ENCODE measurements at regions not wholly inside any gene's neighbourhood (a gene's known extent, or its start where the extent isn't known, plus 50 kb on each side); places are given as distances from the start of the nearest gene placed in this dataset.
"Not testable (repeated sequence)": the region's sequence is repeated elsewhere in the genome, so short reads cannot be mapped to it uniquely, and the experiment has no call there.

DNA sequence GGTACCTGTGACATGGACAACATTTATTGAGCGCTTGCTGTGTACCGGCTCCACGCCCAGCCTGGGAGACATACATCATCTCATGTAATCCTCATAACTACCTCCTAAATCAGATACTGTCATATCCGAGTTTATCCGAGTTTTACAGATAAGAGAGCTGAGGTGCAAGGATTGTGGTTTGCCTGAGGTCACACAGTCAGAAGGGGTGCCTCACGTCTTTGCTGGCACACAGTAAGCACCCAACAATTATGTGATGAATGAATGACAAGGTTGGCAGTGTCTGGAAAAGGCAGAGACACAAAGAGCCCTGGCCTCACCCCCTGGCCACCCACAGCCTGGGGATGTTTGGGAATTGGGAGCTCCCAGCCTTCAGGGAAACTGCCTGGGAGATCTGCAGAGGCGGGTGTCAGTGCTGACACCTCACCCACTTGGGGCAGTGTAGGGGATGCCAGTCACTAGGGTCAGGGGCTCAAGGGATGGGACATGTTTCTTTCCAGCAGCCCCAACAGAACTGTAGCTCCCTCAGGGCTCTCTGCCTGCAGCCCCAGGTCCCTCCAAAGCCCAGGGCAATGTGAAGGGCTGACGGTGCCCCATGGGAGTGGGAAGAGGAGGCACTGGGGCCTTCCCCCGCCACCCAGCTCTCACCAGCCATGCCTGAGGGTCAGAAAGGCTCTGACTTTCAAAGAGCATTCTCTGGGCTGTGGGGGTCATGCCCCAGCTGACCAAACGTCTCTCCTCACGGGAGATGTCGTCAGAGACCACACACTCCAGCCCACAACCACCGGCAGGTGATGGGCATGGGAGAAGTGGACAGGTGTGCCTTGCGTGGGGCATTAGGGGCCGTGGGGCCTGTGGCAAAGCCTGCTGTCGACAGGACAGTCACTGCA, 157.5 kb downstream of the ZFP36L2 start:
- DNase-seq: no peak

DNA sequence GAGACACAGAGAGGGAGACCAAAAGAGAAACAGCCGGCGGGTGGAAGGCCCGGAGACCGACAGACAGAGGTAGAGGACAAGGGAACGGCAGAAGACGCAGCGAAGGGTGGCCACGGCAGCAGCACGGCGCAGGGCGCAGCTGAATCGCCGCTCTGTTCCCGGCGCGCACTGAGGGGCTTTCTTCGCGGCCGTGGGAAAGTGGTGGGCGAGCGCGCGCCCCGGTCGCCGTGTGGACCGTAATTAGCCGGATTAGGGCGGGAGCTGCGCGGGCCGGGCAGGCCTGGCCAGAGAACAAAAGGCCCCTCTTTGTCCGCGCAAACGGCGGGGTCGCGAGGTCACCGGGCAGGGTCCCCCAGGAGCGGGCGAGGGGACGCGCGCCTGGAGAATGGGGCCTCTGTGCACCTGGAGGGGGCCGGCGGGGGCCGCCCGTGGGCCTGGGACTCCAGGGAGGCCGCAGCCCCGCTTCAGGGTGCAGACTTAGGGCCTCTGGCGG, 158.3 kb downstream of the ZFP36L2 start:
- no peak for DNase-seq

DNA sequence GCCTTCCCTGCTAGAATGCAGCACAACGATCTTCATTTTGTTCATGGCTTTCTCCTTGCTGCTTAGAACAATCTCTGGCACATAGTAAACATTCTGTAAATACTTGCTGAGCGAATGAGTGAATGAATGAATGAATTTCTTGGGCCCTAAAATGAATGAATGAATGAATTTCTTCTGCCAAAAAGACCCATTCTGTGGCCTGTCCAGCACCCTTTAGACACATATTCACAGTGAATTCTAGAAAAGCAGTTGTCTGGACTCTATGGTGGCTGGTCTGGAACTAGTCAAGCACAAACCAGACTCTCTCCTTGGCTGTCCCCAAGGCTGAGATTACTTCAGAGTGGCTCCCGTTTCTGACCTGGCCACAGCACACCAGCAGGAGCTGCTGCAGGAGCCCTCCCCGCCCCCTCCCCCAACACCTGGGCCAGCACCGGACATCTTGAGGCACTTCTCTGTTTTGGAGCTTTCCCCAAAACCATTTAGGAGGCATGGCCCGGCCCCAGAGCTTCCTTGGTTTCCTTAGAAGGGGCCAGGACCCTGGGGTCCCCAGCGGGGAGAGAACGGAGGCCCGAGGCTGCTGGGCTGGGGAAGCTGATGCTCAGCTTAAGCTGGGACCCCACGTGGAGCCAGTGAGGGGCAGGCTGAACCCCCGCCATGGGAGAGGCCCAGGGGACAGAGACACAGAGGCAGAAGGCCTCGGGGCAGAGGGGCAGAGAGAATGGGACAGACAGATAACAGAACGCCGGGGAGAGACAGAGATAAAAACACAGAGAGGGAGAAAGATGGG, 159.0 kb downstream of the ZFP36L2 start:
- no peak for DNase-seq

DNA sequence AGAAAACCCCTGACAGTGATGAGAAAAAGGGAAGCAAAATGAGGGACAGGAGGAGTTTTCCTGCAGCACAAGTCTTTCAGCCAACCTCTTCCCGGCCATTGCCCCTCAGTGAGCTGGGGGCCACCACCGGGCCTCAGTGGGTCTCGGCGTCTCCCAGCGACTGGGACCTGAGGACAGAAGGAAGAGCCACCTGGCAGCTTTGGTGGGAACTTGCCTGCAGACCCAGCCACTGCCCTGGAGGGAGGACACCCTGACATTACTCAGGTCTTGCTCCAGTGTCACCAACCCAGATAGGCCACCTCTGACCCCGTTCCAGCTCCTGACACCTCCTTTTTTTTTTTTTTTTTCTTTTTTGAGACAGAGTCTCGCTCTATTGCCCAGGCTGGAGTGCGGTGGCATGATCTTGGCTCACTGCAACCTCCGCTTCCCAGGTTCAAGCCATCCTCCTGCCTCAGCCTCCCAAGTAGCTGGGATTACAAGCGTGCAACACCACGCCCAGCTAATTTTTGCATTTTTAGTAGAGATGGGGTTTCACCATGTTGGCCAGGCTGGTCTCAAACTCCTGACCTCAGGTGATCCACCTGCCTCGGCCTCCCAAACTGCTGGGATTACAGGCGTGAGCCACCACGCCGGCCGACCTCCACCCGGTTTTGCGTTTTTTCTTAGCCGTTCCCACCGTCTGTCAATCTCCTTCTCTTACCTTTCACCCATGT, 159.7 kb downstream of the ZFP36L2 start:
- not testable (repeated sequence) for DNase-seq

DNA sequence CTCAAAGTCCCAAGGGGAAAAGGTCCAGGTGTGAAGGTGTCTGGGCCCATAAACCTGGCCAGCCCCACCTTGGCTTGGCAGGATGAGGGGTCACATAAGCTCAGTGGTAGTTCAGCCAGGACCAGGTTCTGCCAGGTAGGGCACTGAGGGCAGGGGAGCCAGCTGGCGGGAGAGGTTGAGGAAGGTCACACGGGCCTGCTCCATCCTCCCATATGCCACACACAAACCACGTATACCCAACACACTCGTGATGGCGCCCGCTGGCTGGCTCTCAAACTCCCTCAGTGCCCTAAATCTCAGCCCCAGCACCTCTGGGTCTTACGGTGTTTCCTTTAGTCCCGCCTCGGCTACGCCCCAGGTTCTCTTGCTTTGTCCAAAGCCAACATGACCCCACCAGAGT, 160.5 kb downstream of the ZFP36L2 start:
- DNase-seq: no peak

DNA sequence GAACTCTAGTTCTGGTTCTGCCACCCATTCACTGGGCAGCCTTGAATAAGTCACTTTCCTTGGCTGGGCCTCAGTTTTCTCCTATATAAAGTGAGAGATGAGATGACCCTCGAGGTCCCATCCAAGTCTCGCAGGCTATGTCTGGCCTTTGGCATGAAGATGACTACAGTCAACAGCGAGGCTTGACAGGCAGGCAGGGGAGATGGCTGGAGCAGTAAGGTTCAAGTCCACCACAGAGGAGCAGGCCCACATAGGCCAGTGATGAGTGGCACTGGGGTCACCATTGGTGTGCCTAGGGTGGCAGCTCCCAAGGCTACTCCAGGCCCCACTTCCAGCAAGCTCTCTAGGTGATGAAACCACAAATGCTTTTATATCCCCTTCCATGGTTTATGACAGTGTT, 161.4 kb downstream of the ZFP36L2 start:
- no peak for DNase-seq

DNA sequence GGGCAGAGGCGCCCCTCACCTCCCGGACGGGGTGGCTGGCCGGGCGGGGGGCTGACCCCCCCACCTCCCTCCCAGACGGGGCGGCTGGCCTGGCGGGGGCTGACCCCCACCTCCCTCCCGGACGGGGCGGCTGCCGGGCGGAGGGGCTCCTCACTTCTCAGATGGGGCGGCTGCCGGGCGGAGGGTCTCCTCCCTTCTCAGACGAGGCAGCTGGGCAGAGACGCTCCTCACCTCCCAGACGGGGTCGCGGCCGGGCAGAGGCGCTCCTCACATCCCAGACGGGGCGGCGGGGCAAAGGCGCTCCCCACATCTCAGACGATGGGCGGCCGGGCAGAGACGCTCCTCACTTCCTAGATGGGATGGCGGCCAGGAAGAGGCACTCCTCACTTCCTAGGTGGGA, 163.3 kb downstream of the ZFP36L2 start:
- not testable (repeated sequence) for DNase-seq

DNA sequence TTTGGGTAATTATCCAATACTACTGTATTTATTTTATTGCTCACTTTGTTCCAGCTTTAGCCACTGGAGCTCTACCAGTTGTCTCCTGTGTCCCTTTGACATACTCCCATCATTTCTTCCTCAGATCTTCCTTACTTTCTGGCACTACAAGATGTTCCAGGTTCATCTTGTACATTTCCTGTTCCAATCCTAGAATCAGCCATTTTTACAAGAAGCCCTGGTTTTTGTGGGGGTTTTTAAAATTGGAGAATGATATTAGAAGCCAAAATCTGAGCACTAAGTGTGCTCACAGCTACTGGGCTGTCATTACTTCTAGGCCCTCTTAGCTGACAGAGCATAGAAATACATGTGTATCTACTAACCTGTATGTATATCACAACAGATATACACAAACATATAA, 164.3 kb downstream of the ZFP36L2 start:
- no peak for DNase-seq

DNA sequence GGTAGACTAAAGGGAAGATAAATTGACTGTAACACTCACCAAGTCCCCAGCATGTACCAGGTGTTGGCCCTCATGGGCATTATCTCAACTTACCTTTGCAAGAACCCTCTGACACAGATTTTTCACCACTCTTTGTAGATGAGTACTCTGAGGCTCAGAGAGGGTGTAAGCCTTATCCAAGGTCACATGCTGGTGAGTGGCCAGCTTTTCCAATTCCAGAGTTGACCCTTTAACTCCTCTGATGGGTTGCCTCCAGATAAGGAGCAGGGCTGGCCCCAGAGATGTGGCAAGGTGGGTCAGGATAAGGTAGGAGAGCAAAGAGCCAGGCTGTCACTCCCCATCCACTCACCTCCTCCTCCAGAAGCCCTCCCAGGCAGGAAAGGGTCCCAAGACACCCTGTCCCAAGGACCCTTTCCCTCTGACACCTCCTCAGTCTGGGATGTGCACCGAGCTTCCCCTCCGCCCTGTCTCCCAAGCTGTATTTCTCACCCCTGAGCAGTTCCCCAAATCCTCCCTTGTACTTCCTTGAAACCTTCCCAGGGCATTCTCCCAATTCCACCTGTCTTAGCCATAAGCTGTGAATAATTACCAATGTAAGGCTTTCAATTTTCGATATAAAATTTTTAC, 165.9 kb downstream of the ZFP36L2 start:
- no peak for DNase-seq

DNA sequence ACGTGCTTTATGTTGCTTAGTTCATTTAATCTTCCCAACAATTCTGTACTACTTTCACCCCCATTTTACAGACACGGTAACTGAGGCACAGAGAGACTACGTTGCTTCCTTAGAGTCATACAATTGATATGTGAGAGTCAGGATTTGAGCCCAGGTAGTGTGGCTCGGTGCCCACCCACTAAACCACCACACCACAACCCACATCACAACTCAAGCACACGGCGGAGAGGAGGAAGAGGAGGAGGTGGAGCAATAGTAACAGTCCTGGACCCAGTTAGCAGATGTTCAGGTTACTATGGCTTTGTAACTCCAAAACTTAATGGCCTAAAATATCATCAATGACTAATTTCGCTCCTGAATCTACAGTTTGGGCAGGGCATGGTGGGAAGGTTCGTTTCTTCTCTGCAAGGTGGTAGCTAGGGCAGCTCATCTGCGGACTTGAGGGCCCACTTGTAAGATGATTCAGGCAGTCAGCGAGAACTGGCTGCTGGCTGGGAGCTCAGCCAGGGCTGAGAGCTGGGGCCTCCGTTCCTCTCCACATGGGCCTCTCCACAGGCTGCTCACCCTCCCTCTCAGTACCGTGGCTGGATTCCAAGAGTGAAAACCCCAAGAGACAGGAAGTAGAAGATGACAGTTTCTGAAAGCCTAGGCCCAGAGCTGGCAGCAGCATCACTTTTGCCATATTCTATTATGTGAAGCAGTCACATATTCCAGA, 167.1 kb downstream of the ZFP36L2 start:
- DNase-seq: peak; percentile 18

DNA sequence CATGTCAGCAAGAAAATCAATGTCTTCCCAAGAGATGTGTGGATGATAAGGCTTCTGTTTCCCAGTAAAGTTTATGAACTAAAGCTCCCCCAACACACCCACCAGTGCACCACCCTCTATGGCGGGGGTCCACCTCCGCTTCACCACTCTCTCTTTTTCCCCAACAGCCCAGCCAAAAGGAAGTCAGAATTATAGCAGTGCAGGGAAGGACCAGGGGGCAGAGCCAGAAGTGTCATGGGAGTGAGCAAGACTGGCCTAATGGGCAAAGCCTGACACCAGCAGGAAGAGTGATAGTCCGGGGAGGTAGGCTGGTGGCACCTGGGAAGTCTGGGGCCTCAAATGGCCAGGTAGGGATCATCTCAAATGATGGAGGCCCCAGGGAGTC, 167.7 kb downstream of the ZFP36L2 start:
- DNase-seq: no peak

DNA sequence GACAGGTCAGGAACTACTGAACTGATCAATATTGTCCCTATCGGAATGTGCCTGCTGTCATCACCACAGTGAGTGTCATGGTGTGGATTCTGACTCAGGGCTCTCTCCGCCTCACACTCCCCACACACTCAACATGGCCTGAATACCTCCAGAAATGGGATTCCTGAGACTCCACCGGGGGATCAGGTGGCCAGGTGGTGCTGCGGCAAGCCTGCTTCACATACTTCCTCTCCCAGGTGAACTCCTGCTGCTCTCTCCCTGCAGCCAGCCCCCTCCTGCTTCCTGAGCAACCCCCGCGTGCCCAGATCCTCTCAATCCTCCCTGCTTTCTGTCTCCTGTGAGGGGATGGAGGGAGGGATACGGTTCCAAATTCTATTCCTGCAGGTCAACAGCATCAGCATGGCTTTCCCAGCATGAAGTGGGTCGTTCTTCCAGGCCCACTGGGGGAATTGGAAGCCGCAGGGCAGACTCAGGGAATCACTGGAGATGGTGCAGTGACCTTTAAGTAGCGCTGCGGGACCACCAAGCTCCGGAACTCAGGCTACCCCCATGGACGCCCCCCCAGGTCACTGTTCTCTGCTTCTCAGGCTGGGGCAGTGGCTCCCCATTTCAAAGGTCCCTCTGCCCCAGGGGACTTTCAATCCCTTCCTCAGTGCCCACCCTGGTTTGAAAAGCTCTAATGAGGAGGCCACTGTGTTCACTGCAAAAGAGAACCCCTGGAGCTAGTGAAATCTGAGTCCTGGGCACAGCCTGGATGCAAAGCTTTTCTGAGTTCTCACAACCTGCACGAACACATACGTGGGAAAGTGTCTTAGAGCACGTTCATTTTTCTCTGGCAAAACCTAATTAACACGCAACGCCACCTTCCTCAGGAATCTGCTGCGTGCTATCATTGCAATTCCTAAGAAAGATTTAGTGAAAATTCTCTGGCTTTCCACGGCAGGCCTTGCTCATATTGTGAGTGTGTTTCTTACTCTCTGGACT, 168.4 kb downstream of the ZFP36L2 start:
- DNase-seq: no peak

DNA sequence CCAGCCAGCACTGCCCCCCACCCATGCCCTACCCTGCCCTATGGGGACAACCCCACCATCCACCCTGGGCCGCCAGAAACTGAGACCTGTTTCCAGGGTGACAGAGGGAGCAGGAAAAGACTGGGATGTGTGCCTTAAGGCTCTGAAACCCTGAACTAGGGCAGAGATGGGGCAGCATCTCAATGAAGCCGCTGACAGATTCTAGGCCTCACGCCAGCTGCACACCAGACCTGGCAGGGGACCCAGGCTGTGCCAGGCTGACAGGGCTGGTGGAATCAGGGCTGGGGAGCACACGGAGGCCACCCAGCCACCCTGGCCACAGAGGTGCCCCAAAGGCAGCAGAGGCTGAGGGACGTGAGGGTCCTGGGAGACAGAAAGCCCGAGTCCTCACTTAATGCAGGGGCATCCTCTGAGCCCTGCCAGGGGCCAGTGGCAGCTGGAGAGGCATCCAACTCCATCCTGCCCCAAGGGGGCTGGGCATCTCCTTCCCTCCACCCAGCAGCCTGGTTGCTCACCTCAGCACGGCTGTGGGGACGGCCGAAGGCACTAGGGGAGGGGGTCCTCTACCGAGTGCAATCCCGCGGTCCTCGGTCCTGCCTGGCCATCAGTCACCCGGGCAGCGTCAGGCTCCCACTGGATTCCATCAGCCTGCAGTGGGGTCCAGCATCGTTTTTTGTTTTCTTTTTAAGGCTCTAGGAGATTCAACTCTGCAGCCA, 169.2 kb downstream of the ZFP36L2 start:
- no peak for DNase-seq

DNA sequence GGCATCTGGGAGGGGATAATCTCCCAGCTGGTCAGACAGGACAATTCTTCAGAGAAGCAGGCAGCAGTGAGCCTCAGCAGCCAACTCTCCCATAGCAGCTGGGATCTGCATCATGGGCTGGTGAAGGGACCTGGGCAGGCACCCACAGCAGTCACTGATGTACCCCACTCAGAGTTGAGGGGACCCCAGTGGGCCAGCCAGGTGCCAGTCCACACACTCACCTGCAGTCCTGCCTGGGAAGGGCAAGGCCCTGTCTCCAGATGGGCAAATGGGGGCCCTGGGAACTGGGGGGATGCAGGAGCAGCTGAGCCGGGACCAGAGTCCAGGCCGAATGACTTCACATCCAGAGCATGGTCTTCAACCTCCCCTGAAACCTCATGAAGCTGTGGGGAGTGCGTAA, 170.4 kb downstream of the ZFP36L2 start:
- no peak for DNase-seq

DNA sequence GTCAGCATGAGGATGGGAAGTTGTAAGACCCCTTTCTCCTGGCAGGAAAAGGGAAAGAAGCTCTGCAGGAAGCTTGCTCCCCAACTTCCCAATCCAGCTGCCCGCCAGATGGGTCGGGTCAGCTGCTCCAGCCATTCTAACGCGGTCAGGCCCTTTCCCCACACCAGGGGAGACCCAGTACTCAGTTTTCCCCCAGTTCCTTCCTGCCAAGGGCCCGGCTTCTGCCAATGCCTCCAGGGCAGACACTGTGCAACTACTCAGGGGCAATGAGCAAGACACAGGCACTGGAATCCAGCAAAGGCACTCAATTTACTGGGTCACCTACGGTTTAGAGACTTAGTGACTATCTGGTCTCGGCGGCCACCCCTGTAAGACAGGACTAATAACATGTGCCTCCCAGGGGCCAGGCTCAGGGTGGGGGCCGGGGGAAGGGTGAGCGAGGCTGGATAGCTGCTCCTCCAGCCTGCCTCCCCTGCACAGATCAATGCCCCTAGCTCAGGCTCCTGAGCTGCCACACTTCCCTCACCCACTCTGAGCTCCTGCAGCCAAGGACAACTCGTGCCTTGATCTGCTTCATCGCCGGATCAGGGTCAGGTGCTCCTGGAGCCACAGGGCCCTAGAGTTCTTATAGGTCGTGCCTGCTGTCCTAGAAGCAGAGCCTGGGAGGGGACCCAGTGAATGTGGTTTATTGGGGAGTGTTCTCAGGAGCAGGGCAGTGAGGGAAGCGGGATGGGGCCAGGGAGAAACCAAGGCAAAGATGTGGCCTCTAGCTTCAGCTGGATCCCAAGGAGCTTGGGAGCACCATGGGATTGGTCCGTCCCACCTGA, 171.1 kb downstream of the ZFP36L2 start:
- DNase-seq: no peak

DNA sequence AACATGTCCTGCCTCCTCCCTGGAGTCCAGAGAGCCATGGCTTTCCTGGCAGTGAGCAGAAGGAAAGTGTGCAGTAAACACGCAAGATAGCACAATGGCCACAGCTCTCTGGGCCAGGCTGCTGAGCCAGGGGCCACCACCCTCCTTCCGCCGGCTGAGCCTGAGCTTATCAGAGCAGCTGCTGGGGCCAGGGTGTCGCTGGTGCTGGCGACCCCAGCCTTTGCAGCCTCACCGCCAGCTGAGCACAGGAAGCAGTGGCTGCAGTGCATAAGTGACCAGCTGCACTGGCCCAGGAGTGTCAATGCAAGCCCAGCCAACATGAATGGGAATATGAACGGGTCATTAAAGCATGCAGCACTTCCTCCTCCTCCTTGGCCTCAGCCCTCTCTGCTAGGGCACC, 172.0 kb downstream of the ZFP36L2 start:
- no peak for DNase-seq

DNA sequence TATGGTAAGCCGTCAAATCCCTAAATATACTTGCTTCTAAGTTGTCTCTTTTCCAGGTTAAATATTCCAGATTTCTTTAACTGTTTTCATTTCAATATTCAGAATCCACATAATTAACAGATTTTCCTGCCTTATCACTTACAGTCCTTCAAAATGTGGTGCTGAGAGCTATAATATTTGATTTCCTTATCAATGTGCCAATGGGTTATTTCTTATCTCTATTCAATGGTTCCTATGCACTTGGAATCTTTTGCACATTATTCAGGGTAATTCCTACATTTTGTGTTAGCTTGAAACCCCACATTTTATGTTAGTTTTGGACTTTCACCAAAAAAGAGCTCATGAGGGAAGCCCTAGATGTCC, 173.5 kb downstream of the ZFP36L2 start:
- no peak for DNase-seq

DNA sequence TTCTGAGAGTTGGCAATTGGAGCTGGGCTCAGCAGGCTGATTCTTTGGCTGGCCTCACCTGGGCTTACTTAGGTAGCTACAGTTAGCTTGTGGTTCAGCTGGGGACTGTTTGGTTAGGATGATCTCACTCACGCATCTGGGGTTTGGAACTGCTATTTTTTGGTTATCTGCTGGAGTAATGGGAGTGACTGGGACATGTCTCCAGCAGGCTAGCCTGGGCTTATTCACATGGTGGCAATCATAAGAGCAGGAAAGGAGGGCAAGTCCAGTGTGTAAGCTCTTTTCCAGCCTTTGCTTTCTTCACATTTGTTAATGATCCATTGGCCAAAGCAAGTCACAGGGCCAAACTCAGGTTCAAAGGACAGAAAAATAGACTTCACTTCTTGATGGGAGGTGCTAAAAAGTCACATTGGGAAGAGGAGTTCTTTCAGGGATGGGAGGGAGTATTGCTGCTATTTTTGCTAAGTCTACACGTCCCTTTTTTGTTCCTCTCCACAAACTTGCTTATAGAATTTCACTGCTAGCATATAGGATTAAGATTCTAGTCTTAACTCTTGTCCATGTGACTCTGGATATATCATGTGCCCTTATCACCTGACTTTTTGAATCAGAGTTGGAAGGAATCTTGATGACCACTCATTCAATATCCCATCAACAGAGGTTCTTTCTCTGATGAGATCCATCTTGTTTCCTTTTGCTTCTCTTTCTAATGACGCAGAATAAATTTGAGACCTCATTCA, 174.0 kb downstream of the ZFP36L2 start:
- DNase-seq: no peak

DNA sequence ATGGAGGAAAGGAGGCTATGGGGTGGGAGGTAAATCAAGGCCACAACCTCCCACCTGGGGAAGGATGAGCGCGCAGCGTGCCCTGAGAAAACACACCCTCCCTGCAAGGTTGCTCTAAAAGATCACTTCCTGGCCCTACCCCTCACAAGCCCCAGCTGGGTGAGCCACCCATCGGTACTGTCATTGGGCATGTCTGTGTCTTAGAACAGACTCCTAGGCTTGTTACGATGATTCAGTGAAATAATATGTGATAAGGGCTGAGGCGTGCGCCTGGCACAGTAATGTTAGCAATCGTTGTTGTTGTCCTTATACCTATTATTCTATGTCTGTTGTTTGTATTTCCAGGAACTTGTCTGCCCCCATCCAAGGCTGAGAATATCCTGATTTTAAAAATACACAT, 175.1 kb downstream of the ZFP36L2 start:
- no peak for DNase-seq
